Endothelial cell of umbilical vein (primary cell): ENCODE measurements at regions not wholly inside any gene's neighbourhood (a gene's known extent, or its start where the extent isn't known, plus 50 kb on each side); places are given as distances from the start of the nearest gene placed in this dataset.

Experiments
- BruUV-seq: library from RNA; stranded (reverse); fragments of 400-500 nt; replicated peaks from 2 replicates; lab custom pipeline; 2021; lab: Mats Ljungman, UMichigan
- CTCF ChIA-PET: fragments of 300-600, 350-600 bp; sonication (Branson Sonifier 250); formaldehyde crosslinking; loops from one replicate; lab custom pipeline; 2021; ENCODE audit warnings: antibody characterized with exemption, inconsistent platforms; lab: Charles Lee
- POLR2A ChIA-PET: fragments of 300-600, 350-600 bp; sonication (Branson Sonifier 250); formaldehyde crosslinking; loops from one replicate; lab custom pipeline; 2021; ENCODE audit warnings: antibody characterized with exemption, inconsistent platforms; lab: Charles Lee
- DNase-seq: peaks from one replicate; pipeline ENCODE4 v3.0.0-alpha.2; 2011; ENCODE audit warnings: low read depth, low spot score
- FAIRE-seq: peaks from 2 replicates; lab custom pipeline; 2011; peaks lifted over from hg19 to GRCh38; lab: Jason Lieb, UNC
- H2AFZ ChIP-seq: 2 replicates; pipeline ENCODE4 v1.6.0; 2012; ENCODE audit warnings: low read depth, low read length, control low read depth, inconsistent platforms
- H3K27ac ChIP-seq: 2 replicates; pipeline ENCODE4 v1.5.1; 2011; ENCODE audit warnings: low read depth, mild to moderate bottlenecking, control low read depth, low read length, moderate library complexity; ENCODE audit not compliant: insufficient read depth
- H3K27me3 ChIP-seq, 2 experiments: 2 replicates each; pipeline versions ENCODE4 v1.6.0 to v1.6.1; 2011; ENCODE audit warnings: low read length in 2 of 2, mixed read lengths in 1 of 2; ENCODE audit not compliant: control insufficient read depth in 2 of 2, insufficient read depth in 2 of 2
- H3K36me3 ChIP-seq, 2 experiments: 2 replicates in 1 of 2; 3 replicates in 1 of 2; pipeline ENCODE4 v1.5.1; 2011; ENCODE audit warnings: low read length in 2 of 2, mild to moderate bottlenecking in 1 of 2, moderate library complexity in 1 of 2; ENCODE audit not compliant: control insufficient read depth in 2 of 2, insufficient read depth in 2 of 2; ENCODE audit errors: extremely low read depth in 1 of 2
- H3K4me1 ChIP-seq: 3 replicates; pipeline ENCODE4 v1.5.1; 2011; ENCODE audit warnings: mild to moderate bottlenecking, low read length; ENCODE audit not compliant: control insufficient read depth, insufficient read depth; ENCODE audit errors: extremely low read depth
- H3K4me2 ChIP-seq: 2 replicates; pipeline ENCODE4 v1.6.1; 2011; ENCODE audit warnings: low read length, control low read depth, mixed read lengths; ENCODE audit not compliant: insufficient read depth
- H3K4me3 ChIP-seq, 3 experiments: fragments of 200-600 bp in 1 of 3; sonication (generic), shearing (Covaris generic) in 1 of 3; replicated peaks in 1 of 3; 2 replicates each; pipeline ENCODE4 v1.5.1; 2011 to 2016; ENCODE audit warnings: control low read depth in 3 of 3, low read length in 3 of 3, mild to moderate bottlenecking in 2 of 3, inconsistent platforms in 1 of 3, low read depth in 1 of 3, moderate library complexity in 1 of 3; ENCODE audit not compliant: insufficient read depth in 1 of 3
- H3K79me2 ChIP-seq: 2 replicates; pipeline ENCODE4 v1.6.0; 2012; ENCODE audit warnings: low read length, inconsistent platforms; ENCODE audit not compliant: control insufficient read depth, insufficient read depth
- H3K9ac ChIP-seq: replicated peaks from 2 replicates; pipeline ENCODE3; 2011; ENCODE audit warnings: low read length, control low read depth; ENCODE audit not compliant: insufficient read depth; ENCODE audit errors: extremely low read depth
- H3K9me1 ChIP-seq: replicated peaks from 3 replicates; pipeline ENCODE4 v1.6.0; 2011; ENCODE audit warnings: mild to moderate bottlenecking, low read length; ENCODE audit not compliant: control insufficient read depth, insufficient read depth; ENCODE audit errors: extremely low read depth
- H3K9me3 ChIP-seq: replicated peaks from 2 replicates; pipeline ENCODE4 v1.5.1; 2012; ENCODE audit warnings: low read length, inconsistent platforms; ENCODE audit not compliant: control insufficient read depth, insufficient read depth
- H4K20me1 ChIP-seq: replicated peaks from 2 replicates; pipeline ENCODE3; 2011; ENCODE audit warnings: mild to moderate bottlenecking, low read length; ENCODE audit not compliant: control insufficient read depth, insufficient read depth; ENCODE audit errors: extremely low read depth
- CTCF ChIP-seq, 2 donors: IDR thresholded peaks; 1 replicate in 1 of 2; 2 replicates in 1 of 2; pipeline ENCODE4 v1.5.1; 2011; ENCODE audit warnings: low read length in 2 of 2, mild to moderate bottlenecking in 2 of 2, moderate library complexity in 2 of 2, control low read depth in 1 of 2, inconsistent platforms in 1 of 2, low read depth in 1 of 2; ENCODE audit not compliant: insufficient read depth in 1 of 2; ENCODE audit errors: extremely low read depth in 1 of 2
- EZH2 ChIP-seq: IDR thresholded peaks from 2 replicates; pipeline ENCODE4 v1.6.1; 2012; ENCODE audit warnings: borderline replicate concordance, low read depth, mild to moderate bottlenecking, moderate library complexity, low read length, inconsistent platforms; ENCODE audit not compliant: severe bottlenecking
- FOS ChIP-seq: IDR thresholded peaks from 2 replicates; pipeline ENCODE4 v1.6.1; 2011; ENCODE audit warnings: mild to moderate bottlenecking, low read length, moderate library complexity, borderline replicate concordance; ENCODE audit not compliant: insufficient read depth
- GATA2 ChIP-seq: IDR thresholded peaks from 2 replicates; pipeline ENCODE4 v1.7.0; 2011; ENCODE audit warnings: low read depth, mild to moderate bottlenecking, moderate library complexity, mixed read lengths, low read length; ENCODE audit not compliant: insufficient read length, insufficient read depth
- JUN ChIP-seq: IDR thresholded peaks from 2 replicates; pipeline ENCODE4 v1.6.1; 2011; ENCODE audit warnings: borderline replicate concordance, low read depth; ENCODE audit not compliant: insufficient read length, insufficient read depth
- MAX ChIP-seq: IDR thresholded peaks from 2 replicates; pipeline ENCODE4 v1.6.1; 2011; ENCODE audit not compliant: insufficient read depth, insufficient read length
- MYC ChIP-seq: IDR thresholded peaks from one replicate; pipeline ENCODE4 v1.6.1; 2011; ENCODE audit warnings: mild to moderate bottlenecking, low read depth, low read length
- POLR2A ChIP-seq: IDR thresholded peaks from 2 replicates; pipeline ENCODE4 v1.6.1; 2012; ENCODE audit warnings: low read depth, mild to moderate bottlenecking, control low read depth, low read length
- POLR2AphosphoS5 ChIP-seq: IDR thresholded peaks from 2 replicates; pipeline ENCODE4 v1.6.1; 2012; ENCODE audit warnings: low read depth, mild to moderate bottlenecking, control low read depth, low read length, moderate library complexity; ENCODE audit not compliant: insufficient read depth
- dilution Hi-C: fragments of 300-500 bp; cut with MboI; formaldehyde crosslinking; loops from one replicate; pipeline ENCODE4 v1.15.0; 2019; ENCODE audit warnings: low sequenced_read_pairs; ENCODE audit not compliant: extremely low pct_ligation_motif_present
- intact Hi-C: fragments of 100-400 bp; cut with micrococcal nuclease; formaldehyde crosslinking; loops from one replicate; pipeline ENCODE4 v1.10.0; 2022

- H4K20me1 ChIP-seq: no peaks in the 10 kb centered on the region
- BruUV-seq: no TSS peak
Measured at GRCh38 chr11:27945348-27945747, 162.6 kb downstream of the KIF18A start.

More at GRCh38 chr11:27945348-27945747, 162.6 kb downstream of the KIF18A start:
- Histone ChIP-seq H3K4me1 (no peaks in the 10 kb centered on the region), H3K9me3 (no peaks in the 10 kb centered on the region), H3K4me3 (no peak overlapping the region), H2AFZ (no peak overlapping the region), H3K4me2 (no peak overlapping the region), H3K9me1 (no peaks in the 10 kb centered on the region), H3K27me3 (peaks cover 5 to 6% of the 10 kb centered on the region in 2 experiments), H3K79me2 (no peaks in the 10 kb centered on the region), H3K36me3 (no peaks in the 10 kb centered on the region), H3K27ac (no peak overlapping the region), H3K9ac (no peak overlapping the region)
- DNase-seq (no peak), FAIRE-seq (no peak)
- TF ChIP-seq POLR2AphosphoS5: no peak
- no peak for TF ChIP-seq FOS
- no peak for TF ChIP-seq MYC
- TF ChIP-seq JUN: no peak
- TF ChIP-seq EZH2: no peak
- no peak for TF ChIP-seq CTCF (IDR thresholded peaks at IDR 0.05; ENCODE audit: extremely low read depth in 1 of 2, insufficient read depth in 1 of 2, low read depth in 1 of 2, low read length in 2 of 2)
- TF ChIP-seq GATA2: no peak
- no peak for TF ChIP-seq MAX
- no peak for TF ChIP-seq POLR2A
- dilution Hi-C loops (no loop called here), intact Hi-C loops (no loop called here)
- CTCF ChIA-PET: no interaction called here
- POLR2A ChIA-PET: interaction anchor here (0.6 kb wide), 1 partner anchor 86 kb away, joined by 3 read pairs; no protein-coding TSS in a partner anchor
